Stimulated activated CD4-positive, alpha-beta T cell treated with anti-CD3 and anti-CD28 coated beads, Interleukin-4, amount 100 ng/mL, for 1 hour (primary cell): ENCODE measurements at regions not wholly inside any gene's neighbourhood (a gene's known extent, or its start where the extent isn't known, plus 50 kb on each side); places are given as distances from the start of the nearest gene placed in this dataset.

Source experiments
- DNase-seq: peaks from one replicate; pipeline ENCODE4 v3.0.0-alpha.2; 2020

- DNase-seq = no peak
Observed at GRCh38 chr2:21543630-21544029, 419.9 kb downstream of the TDRD15 start.

- DNase-seq = no peak
Observed at GRCh38 chr2:21544392-21544791, 420.6 kb downstream of the TDRD15 start.

- DNase-seq = no peak
Observed at GRCh38 chr2:21552981-21553380, 429.2 kb downstream of the TDRD15 start.

- no peak for DNase-seq
Observed at GRCh38 chr2:21559351-21559750, 435.6 kb downstream of the TDRD15 start.

GRCh38 chr2:21561965-21562364 is 438.2 kb downstream of the TDRD15 start:
- DNase-seq = no peak

- no peak for DNase-seq
Observed at GRCh38 chr2:21567395-21567794, 443.6 kb downstream of the TDRD15 start.

- no peak for DNase-seq
Observed at GRCh38 chr2:21571686-21572085, 447.9 kb downstream of the TDRD15 start.

GRCh38 chr2:21580391-21580790 is 456.6 kb downstream of the TDRD15 start:
- DNase-seq = no peak

- DNase-seq = no peak
Observed at GRCh38 chr2:21585881-21586280, 462.1 kb downstream of the TDRD15 start.

- DNase-seq = no peak
Observed at GRCh38 chr2:21590026-21590690, 466.4 kb downstream of the TDRD15 start.

GRCh38 chr2:21591926-21592325 is 468.2 kb downstream of the TDRD15 start:
- no peak for DNase-seq

- no peak for DNase-seq
Observed at GRCh38 chr2:21599417-21599816, 475.6 kb downstream of the TDRD15 start.

GRCh38 chr2:21602789-21603188 is 479.0 kb downstream of the TDRD15 start:
- DNase-seq = no peak

GRCh38 chr2:21607572-21607971 is 483.8 kb downstream of the TDRD15 start:
- DNase-seq = no peak

- DNase-seq = no peak
Observed at GRCh38 chr2:21610304-21610703, 486.5 kb downstream of the TDRD15 start.

- no peak for DNase-seq
Observed at GRCh38 chr2:21617885-21618434, 494.2 kb downstream of the TDRD15 start.

GRCh38 chr2:21620771-21621170 is 497.0 kb downstream of the TDRD15 start:
- DNase-seq = no peak

- DNase-seq = no peak
Observed at GRCh38 chr2:21627938-21628337, 504.2 kb downstream of the TDRD15 start.

- DNase-seq = no peak
Observed at GRCh38 chr2:21633015-21633414, 509.2 kb downstream of the TDRD15 start.

GRCh38 chr2:21633466-21633865 is 509.7 kb downstream of the TDRD15 start:
- no peak for DNase-seq

- no peak for DNase-seq
Observed at GRCh38 chr2:21633911-21634310, 510.1 kb downstream of the TDRD15 start.

- no peak for DNase-seq
Observed at GRCh38 chr2:21640046-21640445, 516.3 kb downstream of the TDRD15 start.

GRCh38 chr2:21642647-21643046 is 518.9 kb downstream of the TDRD15 start:
- DNase-seq = no peak

GRCh38 chr2:21643180-21643579 is 519.4 kb downstream of the TDRD15 start:
- no peak for DNase-seq

- DNase-seq = no peak
Observed at GRCh38 chr2:21644266-21644665, 520.5 kb downstream of the TDRD15 start.
